ENCODE measurements at regions not wholly inside any gene's neighbourhood (a gene's known extent, or its start where the extent isn't known, plus 50 kb on each side); places are given as distances from the start of the nearest gene placed in this dataset.

- ATAC-seq (no peak), DNase-seq (no peak)
- Histone ChIP-seq H3K27me3 (ENCODE audit: low read depth) (no peaks in the 10 kb centered on the region), H3K4me3 (no peak overlapping the region), H3K36me3 (no peaks in the 10 kb centered on the region), H3K27ac (no peak overlapping the region), H3K9me3 (no peaks in the 10 kb centered on the region), H3K4me1 (no peaks in the 10 kb centered on the region)
- TF ChIP-seq CTCF (IDR thresholded peaks at IDR 0.05), result no peak
- intact Hi-C loops (cut with DNase I), result no loop called here
These were observed 161.1 kb downstream of the TMEM18 start for GRCh38 chr2:516131-516530.

GRCh38 chr2:515441-516127, 161.6 kb downstream of the TMEM18 start:
- Histone ChIP-seq H3K36me3 (no peaks in the 10 kb centered on the region), H3K27ac (no peak overlapping the region), H3K27me3 (ENCODE audit: low read depth) (no peaks in the 10 kb centered on the region), H3K4me1 (no peaks in the 10 kb centered on the region), H3K9me3 (no peaks in the 10 kb centered on the region), H3K4me3 (no peak overlapping the region)
- intact Hi-C loops (cut with DNase I), result no loop called here
- no peak for TF ChIP-seq CTCF (IDR thresholded peaks at IDR 0.05)
- no peak for ATAC-seq
- DNase-seq, result no peak

GRCh38 chr2:513981-514706, 163.1 kb downstream of the TMEM18 start:
- Histone ChIP-seq H3K36me3 (no peaks in the 10 kb centered on the region), H3K4me3 (no peak overlapping the region), H3K4me1 (no peaks in the 10 kb centered on the region), H3K27ac (no peak overlapping the region), H3K27me3 (ENCODE audit: low read depth) (no peaks in the 10 kb centered on the region), H3K9me3 (no peaks in the 10 kb centered on the region)
- no peak for TF ChIP-seq CTCF (IDR thresholded peaks at IDR 0.05)
- intact Hi-C loops (cut with DNase I), result no loop called here
- no peak for DNase-seq
- no peak for ATAC-seq

GRCh38 chr2:510839-511238, 166.4 kb downstream of the TMEM18 start:
- no peak overlapping the region for H3K27ac ChIP-seq
- H3K36me3 ChIP-seq, result no peaks in the 10 kb centered on the region
- no peak overlapping the region for H3K4me3 ChIP-seq
- H3K4me1 ChIP-seq, result no peaks in the 10 kb centered on the region
- no peaks in the 10 kb centered on the region for H3K9me3 ChIP-seq
- H3K27me3 ChIP-seq (ENCODE audit: low read depth), result no peaks in the 10 kb centered on the region
- no peak for ATAC-seq
- no peak for DNase-seq
- intact Hi-C loops (cut with DNase I), result no loop called here
- no peak for TF ChIP-seq CTCF (IDR thresholded peaks at IDR 0.05)

GRCh38 chr2:509888-510287, 167.3 kb downstream of the TMEM18 start:
- no peak for TF ChIP-seq CTCF (IDR thresholded peaks at IDR 0.05)
- ATAC-seq (no peak), DNase-seq (no peak)
- Histone ChIP-seq H3K9me3 (no peaks in the 10 kb centered on the region), H3K4me3 (no peak overlapping the region), H3K4me1 (no peaks in the 10 kb centered on the region), H3K36me3 (no peaks in the 10 kb centered on the region), H3K27ac (no peak overlapping the region), H3K27me3 (ENCODE audit: low read depth) (no peaks in the 10 kb centered on the region)
- intact Hi-C loops (cut with DNase I), result no loop called here
